Neuronal stem cell (in vitro differentiated cells): ENCODE measurements at regions not wholly inside any gene's neighbourhood (a gene's known extent, or its start where the extent isn't known, plus 50 kb on each side); places are given as distances from the start of the nearest gene placed in this dataset.

Experiments used
- DNase-seq: peaks from one replicate; pipeline ENCODE4 v3.0.0-alpha.2; 2013; ENCODE audit warnings: low spot score
- H2AFZ ChIP-seq: one replicate; pipeline ENCODE4 v1.6.1; 2013; ENCODE audit warnings: mild to moderate bottlenecking, low read length, inconsistent platforms
- H2AK5ac ChIP-seq: 2 replicates; pipeline ENCODE4 v1.6.1; 2013; ENCODE audit warnings: low read depth, mild to moderate bottlenecking, inconsistent platforms, low read length, moderate library complexity, mixed read lengths
- H2BK120ac ChIP-seq: 2 replicates; pipeline ENCODE4 v1.6.1; 2013; ENCODE audit warnings: low read depth, mild to moderate bottlenecking, inconsistent platforms, low read length, moderate library complexity, mixed read lengths
- H2BK12ac ChIP-seq: one replicate; pipeline ENCODE4 v1.6.1; 2013; ENCODE audit warnings: low read length, inconsistent platforms
- H2BK15ac ChIP-seq: 2 replicates; pipeline ENCODE4 v1.6.1; 2013; ENCODE audit warnings: mild to moderate bottlenecking, low read length, inconsistent platforms, mixed read lengths
- H2BK5ac ChIP-seq: one replicate; pipeline ENCODE4 v1.6.1; 2013; ENCODE audit warnings: inconsistent platforms, mild to moderate bottlenecking, low read length, moderate library complexity
- H3K14ac ChIP-seq: one replicate; pipeline ENCODE4 v1.6.1; 2013; ENCODE audit warnings: low read length, inconsistent platforms
- H3K18ac ChIP-seq: 2 replicates; pipeline ENCODE4 v1.6.1; 2013; ENCODE audit warnings: low read length, inconsistent platforms
- H3K23ac ChIP-seq: 2 replicates; pipeline ENCODE4 v1.6.1; 2013; ENCODE audit warnings: low read depth, mild to moderate bottlenecking, mixed read lengths, low read length, inconsistent platforms; ENCODE audit not compliant: poor library complexity
- H3K27ac ChIP-seq: replicated peaks from 3 replicates; pipeline ENCODE4 v1.5.1; 2013; ENCODE audit warnings: low read length, inconsistent platforms
- H3K27me3 ChIP-seq, 3 experiments: 2 replicates each; pipeline ENCODE4 v1.6.1; 2013; ENCODE audit warnings: low read length in 3 of 3, mild to moderate bottlenecking in 2 of 3, inconsistent platforms in 1 of 3, low read depth in 1 of 3, mixed read lengths in 1 of 3, moderate library complexity in 1 of 3; ENCODE audit not compliant: control insufficient read depth in 3 of 3, insufficient read depth in 3 of 3
- H3K36me3 ChIP-seq, 2 donors: replicated peaks in 1 of 2; 2 replicates each; pipeline ENCODE4 v1.6.1; 2013; ENCODE audit warnings: low read length in 2 of 2; ENCODE audit not compliant: control insufficient read depth in 2 of 2, insufficient read depth in 2 of 2
- H3K4ac ChIP-seq: 2 replicates; pipeline ENCODE4 v1.6.1; 2013; ENCODE audit warnings: inconsistent platforms, mild to moderate bottlenecking, low read length, moderate library complexity
- H3K4me1 ChIP-seq, 2 donors: 1 replicate in 1 of 2; 2 replicates in 1 of 2; pipeline ENCODE4 v1.6.1; 2013; ENCODE audit warnings: low read length in 2 of 2, low read depth in 1 of 2; ENCODE audit not compliant: control insufficient read depth in 2 of 2, insufficient read depth in 1 of 2
- H3K4me2 ChIP-seq: one replicate; pipeline ENCODE4 v1.6.1; 2013; ENCODE audit warnings: mild to moderate bottlenecking, low read length, inconsistent platforms; ENCODE audit not compliant: insufficient read depth, poor library complexity, severe bottlenecking
- H3K4me3 ChIP-seq, 2 donors: 2 replicates each; pipeline ENCODE4 v1.5.1; 2013; ENCODE audit warnings: low read length in 2 of 2, mild to moderate bottlenecking in 2 of 2, inconsistent platforms in 1 of 2, moderate library complexity in 1 of 2
- H3K79me1 ChIP-seq: one replicate; pipeline ENCODE4 v1.6.1; 2013; ENCODE audit warnings: low read depth, mild to moderate bottlenecking, inconsistent platforms, low read length, moderate library complexity
- H3K9ac ChIP-seq: one replicate; pipeline ENCODE4 v1.6.1; 2013; ENCODE audit warnings: mild to moderate bottlenecking, low read depth, low read length, inconsistent platforms; ENCODE audit not compliant: poor library complexity
- H3K9me3 ChIP-seq, 2 donors: replicated peaks in 1 of 2; 2 replicates each; pipeline versions ENCODE3 to v1.6.1; 2013; ENCODE audit warnings: low read length in 2 of 2, mild to moderate bottlenecking in 2 of 2, inconsistent platforms in 1 of 2, low read depth in 1 of 2, mixed read lengths in 1 of 2, moderate library complexity in 1 of 2; ENCODE audit not compliant: control insufficient read depth in 2 of 2, insufficient read depth in 1 of 2
- H4K8ac ChIP-seq: one replicate; pipeline ENCODE4 v1.6.1; 2013; ENCODE audit warnings: low read depth, mild to moderate bottlenecking, inconsistent platforms, low read length, moderate library complexity
- H4K91ac ChIP-seq: one replicate; pipeline ENCODE4 v1.6.1; 2013; ENCODE audit warnings: low read length, low read depth, mild to moderate bottlenecking, inconsistent platforms; ENCODE audit not compliant: poor library complexity
- WGBS, 2 donors: extraction: QIAGEN DNeasy Blood & Tissue Kit; methylation state at CpG; one replicate each; pipeline ENCODE4 v1.1.7; 2013; ENCODE audit warnings: missing lambda C conversion rate in 2 of 2, mixed read lengths in 1 of 2; ENCODE audit not compliant: insufficient read length in 2 of 2, insufficient replicate concordance in 1 of 2; ENCODE audit errors: extremely low coverage in 2 of 2; 5-methylcytosine and 5-hydroxymethylcytosine counted together

GRCh38 chr9:106581973-106582372 lies 281.0 kb upstream of the ZNF462 start:
- no peak overlapping the region for H3K4me3 ChIP-seq
- no peak overlapping the region for H4K8ac ChIP-seq
- H3K27ac ChIP-seq: peak overlapping the region; percentile 84
- H2BK12ac ChIP-seq: no peak overlapping the region
- no peak overlapping the region for H2BK120ac ChIP-seq
- H2AK5ac ChIP-seq: no peak overlapping the region
- H3K14ac ChIP-seq: no peak overlapping the region
- H2BK15ac ChIP-seq: no peak overlapping the region
- peaks cover 6 to 16% of the 10 kb centered on the region in 2 donors for H3K4me1 ChIP-seq
- H3K9ac ChIP-seq: no peak overlapping the region
- H3K79me1 ChIP-seq: no peaks in the 10 kb centered on the region
- H3K18ac ChIP-seq: peak overlapping the region; percentile 15
- H2BK5ac ChIP-seq: no peak overlapping the region
- H3K27me3 ChIP-seq: no peaks in the 10 kb centered on the region
- peak overlapping the region; percentile 1 for H2AFZ ChIP-seq
- no peak for DNase-seq
- H3K36me3 ChIP-seq: no peaks in the 10 kb centered on the region
- no peak overlapping the region for H3K4me2 ChIP-seq
- no peak overlapping the region for H3K4ac ChIP-seq
- H3K23ac ChIP-seq: no peak overlapping the region
- H4K91ac ChIP-seq: no peak overlapping the region
- no CpG with 5 or more reads among the region's 6 CpGs for WGBS, 2 donors
- peaks cover 0 to 8% of the 10 kb centered on the region in 2 donors for H3K9me3 ChIP-seq

GRCh38 chr9:106583751-106584150 lies 279.2 kb upstream of the ZNF462 start:
- Histone ChIP-seq H3K36me3 (no peaks in the 10 kb centered on the region), H3K27ac (peak overlapping the region; percentile 34), H3K18ac (no peak overlapping the region), H4K91ac (no peak overlapping the region), H2AK5ac (no peak overlapping the region), H3K4me2 (no peak overlapping the region), H3K4me3 (no peak overlapping the region), H2BK120ac (no peak overlapping the region), H2BK5ac (no peak overlapping the region), H3K9ac (no peak overlapping the region), H2AFZ (no peak overlapping the region), H3K4me1 (peaks cover 8 to 17% of the 10 kb centered on the region in 2 donors), H3K9me3 (peaks cover 0 to 8% of the 10 kb centered on the region in 2 donors), H3K79me1 (no peaks in the 10 kb centered on the region), H2BK15ac (no peak overlapping the region), H3K14ac (no peak overlapping the region), H4K8ac (no peak overlapping the region), H3K27me3 (no peaks in the 10 kb centered on the region), H3K23ac (no peak overlapping the region), H2BK12ac (no peak overlapping the region), H3K4ac (no peak overlapping the region)
- DNase-seq: no peak

DNA sequence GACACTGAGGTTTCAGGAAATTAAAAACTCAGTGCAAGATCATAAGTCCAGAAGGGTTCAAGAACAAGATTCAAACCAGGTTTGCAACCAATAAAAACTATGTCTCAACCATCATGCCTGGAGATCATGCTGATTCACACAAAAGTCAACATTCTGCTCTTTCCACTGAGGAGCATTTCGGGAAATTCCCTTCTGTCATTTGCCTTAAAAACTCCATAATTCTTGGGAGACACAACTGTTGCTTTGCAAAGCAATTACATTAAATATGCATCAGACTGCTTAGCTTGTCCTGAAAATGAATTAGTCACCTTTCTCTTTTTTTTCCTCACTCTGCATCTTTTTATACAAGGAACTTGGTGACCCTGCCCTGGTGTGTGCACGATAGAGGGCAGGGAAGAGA lies 275.9 kb upstream of the ZNF462 start:
- H3K27ac ChIP-seq: no peak overlapping the region
- no peaks in the 10 kb centered on the region for H3K36me3 ChIP-seq
- H3K4me1 ChIP-seq: peaks cover 9 to 18% of the 10 kb centered on the region in 2 donors
- peaks cover 0 to 8% of the 10 kb centered on the region in 2 donors for H3K9me3 ChIP-seq
- no peak overlapping the region for H2AFZ ChIP-seq
- H4K91ac ChIP-seq: no peak overlapping the region
- no peak overlapping the region for H3K14ac ChIP-seq
- no peaks in the 10 kb centered on the region for H3K79me1 ChIP-seq
- no peak overlapping the region for H3K4me2 ChIP-seq
- H3K4me3 ChIP-seq: no peak overlapping the region
- no peak overlapping the region for H2BK5ac ChIP-seq
- no peak for DNase-seq
- no peak overlapping the region for H3K18ac ChIP-seq
- H3K23ac ChIP-seq: no peak overlapping the region
- H4K8ac ChIP-seq: no peak overlapping the region
- H2BK15ac ChIP-seq: no peak overlapping the region
- H3K27me3 ChIP-seq: no peaks in the 10 kb centered on the region
- no peak overlapping the region for H3K4ac ChIP-seq
- WGBS, 2 donors: no CpG with 5 or more reads among the region's 2 CpGs
- H3K9ac ChIP-seq: no peak overlapping the region
- H2BK120ac ChIP-seq: no peak overlapping the region
- no peak overlapping the region for H2BK12ac ChIP-seq
- H2AK5ac ChIP-seq: no peak overlapping the region

DNA sequence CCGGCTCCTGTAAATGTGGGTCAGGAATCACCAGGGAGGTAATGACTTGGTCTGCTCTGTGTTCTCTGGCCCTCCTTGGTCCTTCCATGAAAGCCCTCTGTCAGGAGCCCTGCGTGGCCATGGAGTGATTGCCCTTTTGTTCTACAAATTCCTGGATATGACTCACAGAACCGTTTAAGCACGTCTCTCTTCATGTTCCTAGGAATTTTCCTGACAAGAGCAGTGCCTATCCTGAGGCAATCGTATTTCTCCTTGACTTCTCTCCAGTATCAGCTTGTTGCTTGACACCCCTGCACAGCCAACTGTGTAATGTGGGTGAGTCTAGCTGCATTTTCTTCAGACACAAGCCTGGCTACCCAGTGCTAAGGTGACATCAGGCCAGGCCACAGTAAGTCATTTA lies 274.3 kb upstream of the ZNF462 start:
- Histone ChIP-seq H2BK12ac (no peak overlapping the region), H2AK5ac (no peak overlapping the region), H2BK5ac (no peak overlapping the region), H3K23ac (no peak overlapping the region), H4K8ac (no peak overlapping the region), H3K79me1 (no peaks in the 10 kb centered on the region), H2BK15ac (no peak overlapping the region), H2AFZ (peak overlapping the region; percentile 77), H3K4ac (no peak overlapping the region), H3K9ac (no peak overlapping the region), H3K36me3 (no peaks in the 10 kb centered on the region), H3K27me3 (no peaks in the 10 kb centered on the region), H3K9me3 (peaks cover 0 to 8% of the 10 kb centered on the region in 2 donors), H3K4me3 (no peak overlapping the region), H3K4me2 (no peak overlapping the region), H2BK120ac (no peak overlapping the region), H3K14ac (no peak overlapping the region), H3K4me1 (peaks cover 7 to 9% of the 10 kb centered on the region in 2 donors), H3K27ac (no peak overlapping the region), H4K91ac (no peak overlapping the region), H3K18ac (peak overlapping the region; percentile 68)
- no CpG with 5 or more reads among the region's 5 CpGs for WGBS, 2 donors
- DNase-seq: no peak
